ENCODE measurements at regions not wholly inside any gene's neighbourhood (a gene's known extent, or its start where the extent isn't known, plus 50 kb on each side); places are given as distances from the start of the nearest gene placed in this dataset.

DNA sequence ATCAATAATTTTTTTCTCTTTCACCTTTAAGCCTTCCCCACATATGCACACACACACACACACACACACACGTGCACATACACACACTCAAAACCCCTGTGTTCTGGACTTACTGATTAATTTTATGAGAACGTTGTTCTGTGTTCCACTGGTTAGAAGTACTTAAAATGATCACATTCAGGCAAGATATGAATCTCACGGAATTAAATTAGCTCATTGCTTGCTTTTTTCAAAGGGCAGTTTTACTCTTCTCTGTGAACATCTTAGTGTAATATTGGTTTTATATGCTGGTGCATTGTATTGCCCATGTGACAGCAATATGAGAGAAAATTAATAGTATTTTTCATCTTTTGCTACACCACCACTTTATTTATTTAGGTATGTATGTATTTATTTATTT lies 377.3 kb upstream of the RBFOX1 start:
- 51 to 83% (median 71%) methylated on average over 3 of the region's 3 CpGs for WGBS, 5 donors
- Histone ChIP-seq H3K4me3 (no peak overlapping the region), H3K27me3 (replicated peaks in 1 of 7) (no peaks in the 10 kb centered on the region), H3K9me3 (peaks cover 0 to 24% (median 0%) of the 10 kb centered on the region in 8 donors), H3K4me1 (no peaks in the 10 kb centered on the region), H3K27ac (no peak overlapping the region), H3K36me3 (no peaks in the 10 kb centered on the region)
- no peak for DNase-seq
- TF ChIP-seq, protein P1, sequence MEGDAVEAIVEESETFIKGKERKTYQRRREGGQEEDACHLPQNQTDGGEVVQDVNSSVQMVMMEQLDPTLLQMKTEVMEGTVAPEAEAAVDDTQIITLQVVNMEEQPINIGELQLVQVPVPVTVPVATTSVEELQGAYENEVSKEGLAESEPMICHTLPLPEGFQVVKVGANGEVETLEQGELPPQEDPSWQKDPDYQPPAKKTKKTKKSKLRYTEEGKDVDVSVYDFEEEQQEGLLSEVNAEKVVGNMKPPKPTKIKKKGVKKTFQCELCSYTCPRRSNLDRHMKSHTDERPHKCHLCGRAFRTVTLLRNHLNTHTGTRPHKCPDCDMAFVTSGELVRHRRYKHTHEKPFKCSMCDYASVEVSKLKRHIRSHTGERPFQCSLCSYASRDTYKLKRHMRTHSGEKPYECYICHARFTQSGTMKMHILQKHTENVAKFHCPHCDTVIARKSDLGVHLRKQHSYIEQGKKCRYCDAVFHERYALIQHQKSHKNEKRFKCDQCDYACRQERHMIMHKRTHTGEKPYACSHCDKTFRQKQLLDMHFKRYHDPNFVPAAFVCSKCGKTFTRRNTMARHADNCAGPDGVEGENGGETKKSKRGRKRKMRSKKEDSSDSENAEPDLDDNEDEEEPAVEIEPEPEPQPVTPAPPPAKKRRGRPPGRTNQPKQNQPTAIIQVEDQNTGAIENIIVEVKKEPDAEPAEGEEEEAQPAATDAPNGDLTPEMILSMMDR (IDR thresholded peaks at IDR 0.05 in 8 of 11, conservative IDR thresholded peaks at IDR 0.05 in 3 of 11): no peak
- no peak for TF ChIP-seq POLR2AphosphoS5 (IDR thresholded peaks at IDR 0.05)
- no peak for TF ChIP-seq POLR2A (IDR thresholded peaks at IDR 0.05)
- intact Hi-C loops (cut with DNase I; ENCODE audit: low total_unique reads): no loop called here

DNA sequence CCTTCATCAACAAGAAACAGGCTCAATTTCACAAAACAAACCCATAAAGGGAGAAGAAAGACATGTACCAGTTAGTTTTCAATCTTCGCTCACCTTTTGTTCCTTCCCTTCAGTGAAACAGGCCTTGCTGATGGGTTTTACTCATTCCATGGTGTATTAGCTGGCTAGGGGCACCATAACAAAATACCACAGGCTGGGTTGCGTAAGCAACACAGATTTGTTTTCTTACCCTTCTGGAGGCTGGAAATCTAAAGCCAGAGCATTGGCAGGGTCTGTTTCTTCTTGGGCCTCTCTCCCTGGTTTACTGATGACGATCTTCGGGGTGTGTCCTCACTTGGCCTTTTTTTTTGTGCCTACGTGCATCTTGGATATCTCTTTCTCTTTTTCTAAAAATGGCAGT lies 383.4 kb upstream of the RBFOX1 start:
- Histone ChIP-seq H3K9me3 (peaks cover 0 to 36% (median 5%) of the 10 kb centered on the region in 8 donors), H3K4me1 (no peaks in the 10 kb centered on the region), H3K27me3 (replicated peaks in 1 of 7) (no peaks in the 10 kb centered on the region), H3K36me3 (no peaks in the 10 kb centered on the region), H3K4me3 (no peak overlapping the region), H3K27ac (no peak overlapping the region)
- intact Hi-C loops (cut with DNase I; ENCODE audit: low total_unique reads): no loop called here
- WGBS, 5 donors: 72 to 89% (median 85%) methylated on average over 4 to 5 of the region's 5 CpGs
- TF ChIP-seq, protein P1 (IDR thresholded peaks at IDR 0.05 in 8 of 11, conservative IDR thresholded peaks at IDR 0.05 in 3 of 11): no peak
- no peak for TF ChIP-seq POLR2AphosphoS5 (IDR thresholded peaks at IDR 0.05)
- no peak for TF ChIP-seq POLR2A (IDR thresholded peaks at IDR 0.05)
- no peak for DNase-seq

DNA sequence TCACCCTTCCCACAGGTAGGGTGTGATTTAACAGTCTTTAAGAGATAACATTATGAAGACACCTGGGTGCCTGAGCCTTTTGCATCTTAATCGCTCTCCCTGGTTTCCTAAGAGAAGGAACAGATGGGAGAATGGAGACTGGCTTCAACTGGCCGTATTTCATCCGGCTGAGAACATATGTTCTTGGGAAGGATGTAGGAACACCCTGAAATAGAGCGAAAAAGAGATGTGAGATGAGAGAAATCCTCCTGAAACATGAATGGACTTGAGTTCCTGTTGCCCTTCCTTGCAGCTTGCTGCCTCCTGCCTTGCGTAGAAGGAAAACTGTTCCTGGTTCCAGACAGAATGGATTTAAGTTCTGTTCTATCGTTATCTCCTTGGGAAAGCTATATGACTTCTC lies 385.4 kb upstream of the RBFOX1 start:
- intact Hi-C loops (cut with DNase I; ENCODE audit: low total_unique reads): no loop called here
- TF ChIP-seq, protein P1 (IDR thresholded peaks at IDR 0.05 in 8 of 11, conservative IDR thresholded peaks at IDR 0.05 in 3 of 11): no peak
- TF ChIP-seq POLR2A (IDR thresholded peaks at IDR 0.05) (no peak), POLR2AphosphoS5 (IDR thresholded peaks at IDR 0.05) (no peak)
- Histone ChIP-seq H3K36me3 (no peaks in the 10 kb centered on the region), H3K9me3 (peaks cover 0 to 46% (median 8%) of the 10 kb centered on the region in 8 donors), H3K4me3 (no peak overlapping the region), H3K27ac (no peak overlapping the region), H3K4me1 (no peaks in the 10 kb centered on the region), H3K27me3 (replicated peaks in 1 of 7) (no peaks in the 10 kb centered on the region)
- 62 to 84% (median 82%) methylated on average over 6 of the region's 6 CpGs for WGBS, 5 donors
- DNase-seq: no peak

DNA sequence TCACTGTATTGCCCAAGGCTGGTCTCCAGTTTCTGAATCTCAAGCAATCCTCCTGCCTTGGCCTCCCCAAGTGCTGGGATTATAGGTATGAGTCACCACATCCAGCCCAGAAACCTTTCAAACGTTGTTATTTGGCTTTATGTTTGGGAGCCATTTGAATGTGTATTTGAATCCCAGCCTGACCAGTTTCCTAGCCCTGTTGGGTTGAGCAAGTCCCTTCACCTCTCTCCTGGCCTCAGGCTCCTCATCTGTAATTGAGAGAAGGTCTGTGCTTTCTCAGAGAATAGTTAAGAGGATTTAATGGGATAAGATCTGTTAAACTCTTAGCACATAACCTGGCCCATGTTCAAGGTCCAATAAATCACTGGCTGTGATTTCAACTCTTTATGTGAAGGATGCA lies 385.8 kb upstream of the RBFOX1 start:
- intact Hi-C loops (cut with DNase I; ENCODE audit: low total_unique reads): no loop called here
- no peak overlapping the region for H3K27ac ChIP-seq
- H3K27me3 ChIP-seq (replicated peaks in 1 of 7): no peaks in the 10 kb centered on the region
- H3K4me1 ChIP-seq: no peaks in the 10 kb centered on the region
- DNase-seq: no peak
- H3K4me3 ChIP-seq: no peak overlapping the region
- H3K9me3 ChIP-seq: peaks cover 0 to 46% (median 8%) of the 10 kb centered on the region in 8 donors
- H3K36me3 ChIP-seq: no peaks in the 10 kb centered on the region
- 46 to 74% (median 62%) methylated on average over 1 of the region's 1 CpG for WGBS, 5 donors
- no peak for TF ChIP-seq POLR2A (IDR thresholded peaks at IDR 0.05)
- TF ChIP-seq POLR2AphosphoS5 (IDR thresholded peaks at IDR 0.05): no peak
- TF ChIP-seq, protein P1 (IDR thresholded peaks at IDR 0.05 in 8 of 11, conservative IDR thresholded peaks at IDR 0.05 in 3 of 11): no peak
